ENCODE measurements at regions not wholly inside any gene's neighbourhood (a gene's known extent, or its start where the extent isn't known, plus 50 kb on each side); places are given as distances from the start of the nearest gene placed in this dataset.
A peak's percentile ranks its signal among the peaks of the same experiment; 100 is the strongest.

GRCh38 chr7:68984306-68984705 is 614.0 kb upstream of the AUTS2 start:
- Histone ChIP-seq H3K4me2 (ENCODE audit: extremely low read depth, insufficient read depth, low read length) (no peak overlapping the region), H3K36me3 (ENCODE audit: control insufficient read depth, insufficient read depth, low read length) (no peaks in the 10 kb centered on the region)
- TF ChIP-seq, protein P1, sequence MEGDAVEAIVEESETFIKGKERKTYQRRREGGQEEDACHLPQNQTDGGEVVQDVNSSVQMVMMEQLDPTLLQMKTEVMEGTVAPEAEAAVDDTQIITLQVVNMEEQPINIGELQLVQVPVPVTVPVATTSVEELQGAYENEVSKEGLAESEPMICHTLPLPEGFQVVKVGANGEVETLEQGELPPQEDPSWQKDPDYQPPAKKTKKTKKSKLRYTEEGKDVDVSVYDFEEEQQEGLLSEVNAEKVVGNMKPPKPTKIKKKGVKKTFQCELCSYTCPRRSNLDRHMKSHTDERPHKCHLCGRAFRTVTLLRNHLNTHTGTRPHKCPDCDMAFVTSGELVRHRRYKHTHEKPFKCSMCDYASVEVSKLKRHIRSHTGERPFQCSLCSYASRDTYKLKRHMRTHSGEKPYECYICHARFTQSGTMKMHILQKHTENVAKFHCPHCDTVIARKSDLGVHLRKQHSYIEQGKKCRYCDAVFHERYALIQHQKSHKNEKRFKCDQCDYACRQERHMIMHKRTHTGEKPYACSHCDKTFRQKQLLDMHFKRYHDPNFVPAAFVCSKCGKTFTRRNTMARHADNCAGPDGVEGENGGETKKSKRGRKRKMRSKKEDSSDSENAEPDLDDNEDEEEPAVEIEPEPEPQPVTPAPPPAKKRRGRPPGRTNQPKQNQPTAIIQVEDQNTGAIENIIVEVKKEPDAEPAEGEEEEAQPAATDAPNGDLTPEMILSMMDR (conservative IDR thresholded peaks at IDR 0.05 in 1 of 2, IDR thresholded peaks at IDR 0.05 in 1 of 2; ENCODE audit: low read depth in 1 of 2, low read length in 2 of 2): no peak
- no peak for TF ChIP-seq EZH2 (IDR thresholded peaks at IDR 0.05; ENCODE audit: low read length, missing control alignments)

DNA sequence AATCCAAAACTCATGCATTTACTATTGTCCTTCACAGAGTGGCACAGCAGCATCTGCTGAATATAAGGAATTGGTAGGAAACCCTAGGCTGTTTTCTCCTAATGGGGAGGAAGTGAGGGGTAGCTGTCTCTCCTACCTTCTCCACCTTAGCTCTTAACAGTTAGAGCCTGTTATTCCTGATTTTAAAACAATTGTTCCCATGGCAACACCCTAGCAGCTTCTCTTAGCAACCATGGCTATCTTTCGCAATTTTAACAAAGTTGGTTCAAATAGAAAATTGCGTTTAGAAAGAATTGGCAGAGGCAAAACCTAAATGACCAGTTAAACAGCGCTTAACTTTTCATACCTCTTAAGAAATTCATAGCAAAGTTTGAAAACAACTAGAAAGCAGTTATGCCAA is 603.4 kb upstream of the AUTS2 start:
- H3K4me1 ChIP-seq (ENCODE audit: control insufficient read depth, extremely low read depth, insufficient read depth, low read length): no peaks in the 10 kb centered on the region
- H3K4me2 ChIP-seq (ENCODE audit: extremely low read depth, insufficient read depth, low read length): no peak overlapping the region
- no peak overlapping the region for H3K4me3 ChIP-seq (replicated peaks in 1 of 4; ENCODE audit: control extremely low read depth in 1 of 4, insufficient read depth in 1 of 4, low read depth in 3 of 4, low read length in 4 of 4)
- no peak for TF ChIP-seq EZH2 (IDR thresholded peaks at IDR 0.05; ENCODE audit: low read length, missing control alignments)
- TF ChIP-seq, protein P1 (conservative IDR thresholded peaks at IDR 0.05 in 1 of 2, IDR thresholded peaks at IDR 0.05 in 1 of 2; ENCODE audit: low read depth in 1 of 2, low read length in 2 of 2): no peak
- H2AFZ ChIP-seq (ENCODE audit: low read length): no peak overlapping the region
- H3K79me2 ChIP-seq (ENCODE audit: control insufficient read depth, insufficient read depth, low read length): no peaks in the 10 kb centered on the region
- no peak overlapping the region for H3K27ac ChIP-seq (ENCODE audit: insufficient read depth, low read length)
- H3K27me3 ChIP-seq (ENCODE audit: control insufficient read depth, insufficient read depth, low read length): no peaks in the 10 kb centered on the region
- DNase-seq (ENCODE audit: low read depth in 2 of 2): no peak
- no peaks in the 10 kb centered on the region for H3K9me3 ChIP-seq (ENCODE audit: control insufficient read depth, insufficient read depth, low read depth, low read length)
- no peak overlapping the region for H3K9ac ChIP-seq (ENCODE audit: insufficient read depth, low read length)
- H4K20me1 ChIP-seq (ENCODE audit: control insufficient read depth, extremely low read depth, insufficient read depth, low read length): no peaks in the 10 kb centered on the region
- H3K36me3 ChIP-seq (ENCODE audit: control insufficient read depth, insufficient read depth, low read length): no peaks in the 10 kb centered on the region

More at GRCh38 chr7:68984306-68984705, 614.0 kb upstream of the AUTS2 start:
- Histone ChIP-seq H3K9ac (ENCODE audit: insufficient read depth, low read length) (no peak overlapping the region), H3K4me1 (ENCODE audit: control insufficient read depth, extremely low read depth, insufficient read depth, low read length) (no peaks in the 10 kb centered on the region), H3K4me3 (replicated peaks in 1 of 4; ENCODE audit: control extremely low read depth in 1 of 4, insufficient read depth in 1 of 4, low read depth in 3 of 4, low read length in 4 of 4) (no peak overlapping the region), H3K79me2 (ENCODE audit: control insufficient read depth, insufficient read depth, low read length) (no peaks in the 10 kb centered on the region), H2AFZ (ENCODE audit: low read length) (no peak overlapping the region), H3K9me3 (ENCODE audit: control insufficient read depth, insufficient read depth, low read depth, low read length) (no peaks in the 10 kb centered on the region), H3K27ac (ENCODE audit: insufficient read depth, low read length) (no peak overlapping the region), H4K20me1 (ENCODE audit: control insufficient read depth, extremely low read depth, insufficient read depth, low read length) (no peaks in the 10 kb centered on the region), H3K27me3 (ENCODE audit: control insufficient read depth, insufficient read depth, low read length) (no peaks in the 10 kb centered on the region)
- no peak for DNase-seq (ENCODE audit: low read depth in 2 of 2)

GRCh38 chr7:68998136-68998535 is 600.1 kb upstream of the AUTS2 start:
- H3K9me3 ChIP-seq (ENCODE audit: control insufficient read depth, insufficient read depth, low read depth, low read length): no peaks in the 10 kb centered on the region
- no peaks in the 10 kb centered on the region for H4K20me1 ChIP-seq (ENCODE audit: control insufficient read depth, extremely low read depth, insufficient read depth, low read length)
- no peak overlapping the region for H3K4me3 ChIP-seq (replicated peaks in 1 of 4; ENCODE audit: control extremely low read depth in 1 of 4, insufficient read depth in 1 of 4, low read depth in 3 of 4, low read length in 4 of 4)
- H3K36me3 ChIP-seq (ENCODE audit: control insufficient read depth, insufficient read depth, low read length): no peaks in the 10 kb centered on the region
- H2AFZ ChIP-seq (ENCODE audit: low read length): no peak overlapping the region
- no peak overlapping the region for H3K4me2 ChIP-seq (ENCODE audit: extremely low read depth, insufficient read depth, low read length)
- DNase-seq (ENCODE audit: low read depth in 2 of 2): peak in 1 of 2 donors; percentile 28
- no peaks in the 10 kb centered on the region for H3K27me3 ChIP-seq (ENCODE audit: control insufficient read depth, insufficient read depth, low read length)
- no peak overlapping the region for H3K9ac ChIP-seq (ENCODE audit: insufficient read depth, low read length)
- no peaks in the 10 kb centered on the region for H3K79me2 ChIP-seq (ENCODE audit: control insufficient read depth, insufficient read depth, low read length)
- TF ChIP-seq EZH2 (IDR thresholded peaks at IDR 0.05; ENCODE audit: low read length, missing control alignments): no peak
- TF ChIP-seq, protein P1 (conservative IDR thresholded peaks at IDR 0.05 in 1 of 2, IDR thresholded peaks at IDR 0.05 in 1 of 2; ENCODE audit: low read depth in 1 of 2, low read length in 2 of 2): no peak
- no peak overlapping the region for H3K27ac ChIP-seq (ENCODE audit: insufficient read depth, low read length)
- H3K4me1 ChIP-seq (ENCODE audit: control insufficient read depth, extremely low read depth, insufficient read depth, low read length): no peaks in the 10 kb centered on the region

Data from fibroblast of lung (primary cell).